Bronchial epithelial cell (primary cell): ENCODE measurements at regions not wholly inside any gene's neighbourhood (a gene's known extent, or its start where the extent isn't known, plus 50 kb on each side); places are given as distances from the start of the nearest gene placed in this dataset.
A peak's percentile ranks its signal among the peaks of the same experiment; 100 is the strongest.

Source experiments
- DNase-seq: peaks from one replicate; pipeline ENCODE4 v3.0.0-alpha.2; 2010; ENCODE audit warnings: low read depth
- FAIRE-seq: peaks from 2 replicates; lab custom pipeline; 2011; peaks lifted over from hg19 to GRCh38; lab: Jason Lieb, UNC
- H3K27me3 ChIP-seq: 2 replicates; pipeline ENCODE4 v1.5.1; 2011; ENCODE audit warnings: low read length; ENCODE audit not compliant: control insufficient read depth, insufficient read depth
- H3K36me3 ChIP-seq: 2 replicates; pipeline ENCODE4 v1.5.1; 2011; ENCODE audit warnings: low read length; ENCODE audit not compliant: control insufficient read depth, insufficient read depth
- H3K4me3 ChIP-seq: 2 replicates; pipeline ENCODE4 v1.5.1; 2011; ENCODE audit warnings: mild to moderate bottlenecking, low read depth, low read length, control low read depth
- CTCF ChIP-seq: IDR thresholded peaks from 2 replicates; pipeline ENCODE4 v1.5.1; 2011; ENCODE audit warnings: mild to moderate bottlenecking, moderate library complexity, low read length, control low read depth, inconsistent platforms; ENCODE audit not compliant: insufficient read depth, severe bottlenecking

- Histone ChIP-seq H3K4me3 (no peak overlapping the region), H3K27me3 (no peaks in the 10 kb centered on the region), H3K36me3 (no peaks in the 10 kb centered on the region)
- DNase-seq (no peak), FAIRE-seq (no peak)
- peak; percentile 16 for TF ChIP-seq CTCF
Observed at GRCh38 chr12:104825408-104825807, 132.7 kb downstream of the SLC41A2 start.

- FAIRE-seq: no peak
- Histone ChIP-seq H3K36me3 (no peaks in the 10 kb centered on the region), H3K27me3 (no peaks in the 10 kb centered on the region), H3K4me3 (no peak overlapping the region)
- DNase-seq: no peak
- TF ChIP-seq CTCF: no peak
Observed at GRCh38 chr12:104823985-104824461, 134.1 kb downstream of the SLC41A2 start.

- H3K27me3 ChIP-seq: no peaks in the 10 kb centered on the region
- H3K36me3 ChIP-seq: no peaks in the 10 kb centered on the region
- no peak for TF ChIP-seq CTCF
- DNase-seq (no peak), FAIRE-seq (no peak)
- H3K4me3 ChIP-seq: no peak overlapping the region
Observed at GRCh38 chr12:104822941-104823340, 135.1 kb downstream of the SLC41A2 start.

GRCh38 chr12:104816845-104817503, 141.1 kb downstream of the SLC41A2 start:
- no peaks in the 10 kb centered on the region for H3K27me3 ChIP-seq
- H3K4me3 ChIP-seq: no peak overlapping the region
- no peaks in the 10 kb centered on the region for H3K36me3 ChIP-seq
- no peak for TF ChIP-seq CTCF
- FAIRE-seq: no peak
- peak; percentile 42 for DNase-seq

- no peak for TF ChIP-seq CTCF
- Histone ChIP-seq H3K27me3 (no peaks in the 10 kb centered on the region), H3K4me3 (no peak overlapping the region), H3K36me3 (no peaks in the 10 kb centered on the region)
- DNase-seq (no peak), FAIRE-seq (no peak)
Observed at GRCh38 chr12:104815935-104816334, 142.2 kb downstream of the SLC41A2 start.

- no peak for DNase-seq
- no peak for TF ChIP-seq CTCF
- Histone ChIP-seq H3K36me3 (no peaks in the 10 kb centered on the region), H3K4me3 (no peak overlapping the region), H3K27me3 (no peaks in the 10 kb centered on the region)
- FAIRE-seq: no peak
Observed at GRCh38 chr12:104814944-104815343, 143.1 kb downstream of the SLC41A2 start.
